Neuronal stem cell (in vitro differentiated cells): ENCODE measurements at regions not wholly inside any gene's neighbourhood (a gene's known extent, or its start where the extent isn't known, plus 50 kb on each side); places are given as distances from the start of the nearest gene placed in this dataset.
A peak's percentile ranks its signal among the peaks of the same experiment; 100 is the strongest.

Experiments used
- DNase-seq: peaks from one replicate; pipeline ENCODE4 v3.0.0-alpha.2; 2013; ENCODE audit warnings: low spot score
- H2AFZ ChIP-seq: one replicate; pipeline ENCODE4 v1.6.1; 2013; ENCODE audit warnings: mild to moderate bottlenecking, low read length, inconsistent platforms
- H2AK5ac ChIP-seq: 2 replicates; pipeline ENCODE4 v1.6.1; 2013; ENCODE audit warnings: low read depth, mild to moderate bottlenecking, inconsistent platforms, low read length, moderate library complexity, mixed read lengths
- H2BK120ac ChIP-seq: 2 replicates; pipeline ENCODE4 v1.6.1; 2013; ENCODE audit warnings: low read depth, mild to moderate bottlenecking, inconsistent platforms, low read length, moderate library complexity, mixed read lengths
- H2BK12ac ChIP-seq: one replicate; pipeline ENCODE4 v1.6.1; 2013; ENCODE audit warnings: low read length, inconsistent platforms
- H2BK15ac ChIP-seq: 2 replicates; pipeline ENCODE4 v1.6.1; 2013; ENCODE audit warnings: mild to moderate bottlenecking, low read length, inconsistent platforms, mixed read lengths
- H2BK5ac ChIP-seq: one replicate; pipeline ENCODE4 v1.6.1; 2013; ENCODE audit warnings: inconsistent platforms, mild to moderate bottlenecking, low read length, moderate library complexity
- H3K14ac ChIP-seq: one replicate; pipeline ENCODE4 v1.6.1; 2013; ENCODE audit warnings: low read length, inconsistent platforms
- H3K18ac ChIP-seq: 2 replicates; pipeline ENCODE4 v1.6.1; 2013; ENCODE audit warnings: low read length, inconsistent platforms
- H3K23ac ChIP-seq: 2 replicates; pipeline ENCODE4 v1.6.1; 2013; ENCODE audit warnings: low read depth, mild to moderate bottlenecking, mixed read lengths, low read length, inconsistent platforms; ENCODE audit not compliant: poor library complexity
- H3K27ac ChIP-seq: replicated peaks from 3 replicates; pipeline ENCODE4 v1.5.1; 2013; ENCODE audit warnings: low read length, inconsistent platforms
- H3K27me3 ChIP-seq, 3 experiments: 2 replicates each; pipeline ENCODE4 v1.6.1; 2013; ENCODE audit warnings: low read length in 3 of 3, mild to moderate bottlenecking in 2 of 3, inconsistent platforms in 1 of 3, low read depth in 1 of 3, mixed read lengths in 1 of 3, moderate library complexity in 1 of 3; ENCODE audit not compliant: control insufficient read depth in 3 of 3, insufficient read depth in 3 of 3
- H3K36me3 ChIP-seq, 2 donors: replicated peaks in 1 of 2; 2 replicates each; pipeline ENCODE4 v1.6.1; 2013; ENCODE audit warnings: low read length in 2 of 2; ENCODE audit not compliant: control insufficient read depth in 2 of 2, insufficient read depth in 2 of 2
- H3K4ac ChIP-seq: 2 replicates; pipeline ENCODE4 v1.6.1; 2013; ENCODE audit warnings: inconsistent platforms, mild to moderate bottlenecking, low read length, moderate library complexity
- H3K4me1 ChIP-seq, 2 donors: 1 replicate in 1 of 2; 2 replicates in 1 of 2; pipeline ENCODE4 v1.6.1; 2013; ENCODE audit warnings: low read length in 2 of 2, low read depth in 1 of 2; ENCODE audit not compliant: control insufficient read depth in 2 of 2, insufficient read depth in 1 of 2
- H3K4me2 ChIP-seq: one replicate; pipeline ENCODE4 v1.6.1; 2013; ENCODE audit warnings: mild to moderate bottlenecking, low read length, inconsistent platforms; ENCODE audit not compliant: insufficient read depth, poor library complexity, severe bottlenecking
- H3K4me3 ChIP-seq, 2 donors: 2 replicates each; pipeline ENCODE4 v1.5.1; 2013; ENCODE audit warnings: low read length in 2 of 2, mild to moderate bottlenecking in 2 of 2, inconsistent platforms in 1 of 2, moderate library complexity in 1 of 2
- H3K79me1 ChIP-seq: one replicate; pipeline ENCODE4 v1.6.1; 2013; ENCODE audit warnings: low read depth, mild to moderate bottlenecking, inconsistent platforms, low read length, moderate library complexity
- H3K9ac ChIP-seq: one replicate; pipeline ENCODE4 v1.6.1; 2013; ENCODE audit warnings: mild to moderate bottlenecking, low read depth, low read length, inconsistent platforms; ENCODE audit not compliant: poor library complexity
- H3K9me3 ChIP-seq, 2 donors: replicated peaks in 1 of 2; 2 replicates each; pipeline versions ENCODE3 to v1.6.1; 2013; ENCODE audit warnings: low read length in 2 of 2, mild to moderate bottlenecking in 2 of 2, inconsistent platforms in 1 of 2, low read depth in 1 of 2, mixed read lengths in 1 of 2, moderate library complexity in 1 of 2; ENCODE audit not compliant: control insufficient read depth in 2 of 2, insufficient read depth in 1 of 2
- H4K8ac ChIP-seq: one replicate; pipeline ENCODE4 v1.6.1; 2013; ENCODE audit warnings: low read depth, mild to moderate bottlenecking, inconsistent platforms, low read length, moderate library complexity
- H4K91ac ChIP-seq: one replicate; pipeline ENCODE4 v1.6.1; 2013; ENCODE audit warnings: low read length, low read depth, mild to moderate bottlenecking, inconsistent platforms; ENCODE audit not compliant: poor library complexity
- WGBS, 2 donors: extraction: QIAGEN DNeasy Blood & Tissue Kit; methylation state at CpG; one replicate each; pipeline ENCODE4 v1.1.7; 2013; ENCODE audit warnings: missing lambda C conversion rate in 2 of 2, mixed read lengths in 1 of 2; ENCODE audit not compliant: insufficient read length in 2 of 2, insufficient replicate concordance in 1 of 2; ENCODE audit errors: extremely low coverage in 2 of 2; 5-methylcytosine and 5-hydroxymethylcytosine counted together

DNA sequence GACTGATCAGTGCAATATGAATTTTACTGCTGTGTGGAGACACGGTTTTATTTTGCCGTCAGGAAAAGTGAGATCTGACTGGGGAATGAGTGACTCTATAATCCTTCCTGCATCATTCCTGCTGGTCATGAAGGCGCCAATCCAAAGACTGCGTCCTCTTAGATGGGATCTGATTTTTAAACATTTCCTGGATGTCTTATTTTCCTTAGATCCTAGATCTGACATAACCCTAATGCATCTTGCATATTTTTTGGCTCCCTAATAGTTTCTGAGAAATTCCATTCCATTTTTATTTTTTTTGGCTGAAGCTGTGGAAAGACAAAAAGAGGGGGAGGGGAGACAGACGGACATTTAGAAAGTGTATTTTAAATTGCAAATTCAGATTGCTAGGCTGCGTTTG is 454.9 kb upstream of the FAT1 start:
- H3K23ac ChIP-seq, result no peak overlapping the region
- H2BK15ac ChIP-seq, result no peak overlapping the region
- H2BK12ac ChIP-seq, result no peak overlapping the region
- H3K14ac ChIP-seq, result no peak overlapping the region
- WGBS, 2 donors, result no CpG with 5 or more reads among the region's 6 CpGs
- no peak overlapping the region for H3K9ac ChIP-seq
- no peak overlapping the region for H3K18ac ChIP-seq
- no peak overlapping the region for H3K27ac ChIP-seq
- H3K9me3 ChIP-seq, result no peaks in the 10 kb centered on the region
- no peak overlapping the region for H2AK5ac ChIP-seq
- no peak overlapping the region for H2BK5ac ChIP-seq
- H3K4me3 ChIP-seq, result no peak overlapping the region
- no peaks in the 10 kb centered on the region for H3K36me3 ChIP-seq
- H3K4me2 ChIP-seq, result no peak overlapping the region
- H4K91ac ChIP-seq, result no peak overlapping the region
- H3K27me3 ChIP-seq, result peaks cover 0 to 8% (median 0%) of the 10 kb centered on the region in 3 experiments
- H3K79me1 ChIP-seq, result no peaks in the 10 kb centered on the region
- H3K4ac ChIP-seq, result no peak overlapping the region
- no peak overlapping the region for H4K8ac ChIP-seq
- H2AFZ ChIP-seq, result no peak overlapping the region
- peaks cover 0 to 8% of the 10 kb centered on the region in 2 donors for H3K4me1 ChIP-seq
- no peak overlapping the region for H2BK120ac ChIP-seq
- DNase-seq, result no peak

DNA sequence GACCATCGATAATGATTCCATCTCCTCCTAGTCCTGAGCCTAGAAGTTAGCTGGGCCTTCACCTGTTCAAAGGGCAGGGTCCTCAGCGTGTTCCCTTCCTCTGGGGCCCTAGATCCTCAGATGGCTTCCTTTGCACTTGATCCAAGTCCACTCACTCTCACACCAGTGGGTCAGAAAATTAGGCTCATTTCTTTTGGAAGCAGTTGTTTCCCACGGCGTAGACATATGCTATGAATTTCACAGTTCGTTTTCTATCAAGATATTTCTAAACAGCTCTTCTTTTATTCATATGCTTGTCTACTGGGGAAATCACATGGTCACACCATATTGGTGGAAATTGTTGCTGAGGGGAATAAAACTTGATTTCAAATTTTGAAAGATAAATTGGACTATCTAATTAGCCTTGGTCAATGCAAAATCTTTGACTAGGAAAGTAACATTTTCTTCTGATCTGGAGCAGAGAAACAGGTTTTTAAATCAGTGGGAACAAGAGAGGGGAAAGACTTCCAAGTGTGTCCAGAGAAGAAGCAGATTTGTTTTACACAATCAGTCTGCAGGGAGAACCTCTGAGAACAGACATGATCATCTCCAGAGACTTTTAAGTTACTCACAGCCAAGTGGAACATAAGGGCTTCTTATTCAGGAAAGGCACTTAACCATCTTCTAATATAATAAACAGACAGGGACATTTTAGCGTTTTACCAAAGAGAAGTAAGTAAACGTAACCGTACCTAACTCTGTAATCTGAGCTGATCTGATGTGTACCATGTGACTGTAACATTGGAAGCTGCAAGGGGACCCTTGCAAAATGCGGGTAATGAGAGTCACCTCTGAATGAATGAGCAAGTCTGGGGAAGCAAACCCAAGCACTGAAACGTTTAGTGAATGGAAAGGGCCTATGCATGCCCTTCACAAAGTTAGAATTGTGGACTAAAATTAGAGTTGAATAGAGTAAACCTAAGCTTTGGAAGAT is 455.7 kb upstream of the FAT1 start:
- Histone ChIP-seq H3K79me1 (no peaks in the 10 kb centered on the region), H2BK15ac (no peak overlapping the region), H3K4me1 (peaks cover 0 to 9% of the 10 kb centered on the region in 2 donors), H2AK5ac (no peak overlapping the region), H4K91ac (no peak overlapping the region), H4K8ac (no peak overlapping the region), H3K27ac (no peak overlapping the region), H3K36me3 (no peaks in the 10 kb centered on the region), H2BK12ac (no peak overlapping the region), H3K14ac (no peak overlapping the region), H2AFZ (no peak overlapping the region), H3K9me3 (no peaks in the 10 kb centered on the region), H3K23ac (no peak overlapping the region), H3K4me3 (no peak overlapping the region), H2BK120ac (no peak overlapping the region), H3K27me3 (peaks cover 0 to 8% (median 0%) of the 10 kb centered on the region in 3 experiments), H3K4ac (no peak overlapping the region), H3K9ac (no peak overlapping the region), H3K4me2 (no peak overlapping the region), H2BK5ac (no peak overlapping the region), H3K18ac (no peak overlapping the region)
- no peak for DNase-seq
- no CpG with 5 or more reads among the region's 10 CpGs for WGBS, 2 donors

DNA sequence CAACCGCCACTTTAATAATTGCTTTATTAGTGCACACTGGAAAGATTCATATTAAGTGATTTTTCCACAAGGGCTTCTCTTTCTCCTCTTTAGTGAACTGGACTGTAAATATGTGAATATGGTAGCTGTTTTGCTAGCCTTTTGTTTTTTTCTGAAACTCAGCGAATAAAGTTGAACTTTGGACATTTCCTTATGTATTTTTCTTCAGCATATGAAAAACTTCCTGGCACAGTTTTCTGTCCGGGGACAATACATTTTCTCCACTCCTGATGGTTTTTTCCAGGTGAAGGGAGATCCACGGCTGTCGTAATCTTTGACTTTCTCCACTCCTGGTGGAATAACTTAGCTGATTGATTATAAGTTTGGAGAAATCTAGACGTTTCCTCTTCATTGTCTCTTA is 457.4 kb upstream of the FAT1 start:
- Histone ChIP-seq H3K36me3 (no peaks in the 10 kb centered on the region), H2BK5ac (no peak overlapping the region), H3K9ac (no peak overlapping the region), H2AK5ac (no peak overlapping the region), H3K27ac (no peak overlapping the region), H2BK120ac (no peak overlapping the region), H3K14ac (no peak overlapping the region), H2BK12ac (no peak overlapping the region), H3K4me2 (no peak overlapping the region), H3K4me3 (no peak overlapping the region), H3K4ac (no peak overlapping the region), H3K79me1 (no peaks in the 10 kb centered on the region), H2AFZ (no peak overlapping the region), H3K23ac (no peak overlapping the region), H4K91ac (no peak overlapping the region), H4K8ac (no peak overlapping the region), H2BK15ac (no peak overlapping the region), H3K18ac (no peak overlapping the region), H3K27me3 (peaks cover 0 to 8% (median 0%) of the 10 kb centered on the region in 3 experiments), H3K4me1 (peaks cover 0 to 10% of the 10 kb centered on the region in 2 donors), H3K9me3 (peaks cover 0 to 2% of the 10 kb centered on the region in 2 donors)
- no CpG with 5 or more reads among the region's 6 CpGs for WGBS, 2 donors
- no peak for DNase-seq

DNA sequence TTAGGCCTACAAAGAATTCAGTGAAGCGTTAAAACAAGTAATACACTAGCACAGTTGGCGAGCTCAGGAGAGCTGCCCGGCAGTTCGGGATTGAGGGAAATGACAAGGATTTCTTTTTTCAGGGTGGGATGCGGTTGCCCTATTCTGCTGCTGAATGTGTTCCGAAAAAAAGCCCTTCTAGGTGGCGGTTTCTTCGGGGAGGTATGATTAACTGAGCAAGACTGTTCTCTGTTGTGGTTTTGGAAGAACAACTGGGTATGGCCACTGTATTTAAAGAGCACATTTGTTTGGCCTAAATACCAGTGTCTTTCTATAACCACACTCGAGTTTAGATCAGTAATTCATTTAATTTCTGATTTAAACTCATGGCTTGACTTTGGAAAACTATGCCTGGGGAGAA is 459.7 kb upstream of the FAT1 start:
- H2BK5ac ChIP-seq, result no peak overlapping the region
- no peaks in the 10 kb centered on the region for H3K36me3 ChIP-seq
- H3K4me3 ChIP-seq, result no peak overlapping the region
- WGBS, 2 donors, result no CpG with 5 or more reads among the region's 9 CpGs
- H3K27me3 ChIP-seq, result peaks cover 0 to 8% (median 0%) of the 10 kb centered on the region in 3 experiments
- no peak overlapping the region for H3K4me2 ChIP-seq
- H3K23ac ChIP-seq, result no peak overlapping the region
- peaks cover 0 to 2% of the 10 kb centered on the region in 2 donors for H3K9me3 ChIP-seq
- peaks cover 0 to 10% of the 10 kb centered on the region in 2 donors for H3K4me1 ChIP-seq
- H2BK120ac ChIP-seq, result no peak overlapping the region
- peak; percentile 37 for DNase-seq
- H4K8ac ChIP-seq, result no peak overlapping the region
- no peak overlapping the region for H2AFZ ChIP-seq
- H2BK15ac ChIP-seq, result no peak overlapping the region
- no peak overlapping the region for H3K18ac ChIP-seq
- H3K14ac ChIP-seq, result no peak overlapping the region
- H3K79me1 ChIP-seq, result no peaks in the 10 kb centered on the region
- H3K27ac ChIP-seq, result peak overlapping the region; percentile 70
- no peak overlapping the region for H2BK12ac ChIP-seq
- no peak overlapping the region for H3K9ac ChIP-seq
- H4K91ac ChIP-seq, result no peak overlapping the region
- no peak overlapping the region for H2AK5ac ChIP-seq
- no peak overlapping the region for H3K4ac ChIP-seq
